Tibial nerve (tissue), 4 donors: ENCODE measurements at regions not wholly inside any gene's neighbourhood (a gene's known extent, or its start where the extent isn't known, plus 50 kb on each side); places are given as distances from the start of the nearest gene placed in this dataset.

ENCODE experiments used
- DNase-seq, 2 donors: peaks; one replicate each; pipeline ENCODE4 v3.0.0-alpha.2; 2019; ENCODE audit warnings: low spot score in 2 of 2
- H3K27ac ChIP-seq, 4 donors: fragments of 200-600 bp; sonication (generic) in 3 of 4; one replicate each; pipeline ENCODE4 v1.5.1; 2017 to 2019; ENCODE audit warnings: mild to moderate bottlenecking in 1 of 4
- H3K27me3 ChIP-seq, 2 donors: fragments of 200-600 bp; sonication (generic) in 1 of 2; one replicate each; pipeline versions ENCODE4 v1.5.1 to v1.6.0; 2017 to 2019
- H3K36me3 ChIP-seq, 3 donors: fragments of 200-600 bp; sonication (generic); one replicate each; pipeline ENCODE4 v1.5.1; 2018 to 2019
- H3K4me1 ChIP-seq, 4 donors: fragments of 200-600 bp; sonication (generic) in 3 of 4; one replicate each; pipeline ENCODE4 v1.5.1; 2017 to 2019
- H3K4me3 ChIP-seq, 4 donors: fragments of 200-600 bp; sonication (generic) in 3 of 4; one replicate each; pipeline ENCODE4 v1.5.1; 2017 to 2019; ENCODE audit warnings: mild to moderate bottlenecking in 1 of 4, moderate library complexity in 1 of 4
- H3K9me3 ChIP-seq, 4 donors: fragments of 200-600 bp; sonication (generic) in 3 of 4; one replicate each; pipeline ENCODE4 v1.5.1; 2017 to 2019
- EP300 ChIP-seq, 2 donors: sonication (generic); formaldehyde crosslinking; IDR thresholded peaks; one replicate each; pipeline ENCODE4 v1.6.1; 2017; ENCODE audit warnings: antibody characterized with exemption in 2 of 2, mild to moderate bottlenecking in 1 of 2
- POLR2A ChIP-seq, 2 donors: fragments of 450-650 bp; IDR thresholded peaks; one replicate each; pipeline ENCODE4 v1.6.1; 2017; ENCODE audit warnings: antibody characterized with exemption in 2 of 2, mild to moderate bottlenecking in 2 of 2, moderate library complexity in 2 of 2
- WGBS, 2 donors: methylation state at CpG; one replicate each; pipeline ENCODE4 v1.1.5; 2018; 5-methylcytosine and 5-hydroxymethylcytosine counted together
- TF ChIP-seq, protein P1 (sequence below), 5 experiments: fragments of 200-600 bp in 3 of 5; fragments of 450-650 bp in 2 of 5; sonication (generic) in 3 of 5; IDR thresholded peaks; one replicate each; pipeline ENCODE4 v1.5.1; 2016 to 2019; ENCODE audit warnings: antibody characterized with exemption in 5 of 5, mild to moderate bottlenecking in 3 of 5, moderate library complexity in 2 of 5

DNA sequence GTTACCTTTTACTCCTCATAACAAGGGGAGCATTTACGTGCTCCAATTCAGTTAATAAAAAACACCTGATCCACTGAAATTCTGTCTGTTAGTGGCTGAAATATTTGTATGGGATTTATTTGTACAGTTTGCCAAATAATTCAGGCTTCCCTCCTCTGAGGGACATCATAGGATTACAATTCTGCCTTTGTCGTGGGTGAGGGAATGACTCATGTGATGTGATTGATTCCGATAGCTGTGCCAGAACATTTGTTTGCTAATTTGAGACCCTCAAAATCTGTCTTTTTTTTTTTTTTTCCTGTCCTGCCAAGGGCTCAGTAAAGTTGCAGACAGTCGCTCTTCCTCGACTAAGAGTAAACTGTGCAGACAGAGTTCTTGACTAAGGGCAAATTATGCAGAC is 612.6 kb upstream of the CDH2 start:
- H3K4me3 ChIP-seq: no peak overlapping the region
- no peaks in the 10 kb centered on the region for H3K36me3 ChIP-seq
- H3K9me3 ChIP-seq: no peaks in the 10 kb centered on the region
- WGBS, 2 donors: 33 to 35% methylated on average over 5 of the region's 5 CpGs
- H3K27ac ChIP-seq: no peak overlapping the region
- TF ChIP-seq, protein P1, sequence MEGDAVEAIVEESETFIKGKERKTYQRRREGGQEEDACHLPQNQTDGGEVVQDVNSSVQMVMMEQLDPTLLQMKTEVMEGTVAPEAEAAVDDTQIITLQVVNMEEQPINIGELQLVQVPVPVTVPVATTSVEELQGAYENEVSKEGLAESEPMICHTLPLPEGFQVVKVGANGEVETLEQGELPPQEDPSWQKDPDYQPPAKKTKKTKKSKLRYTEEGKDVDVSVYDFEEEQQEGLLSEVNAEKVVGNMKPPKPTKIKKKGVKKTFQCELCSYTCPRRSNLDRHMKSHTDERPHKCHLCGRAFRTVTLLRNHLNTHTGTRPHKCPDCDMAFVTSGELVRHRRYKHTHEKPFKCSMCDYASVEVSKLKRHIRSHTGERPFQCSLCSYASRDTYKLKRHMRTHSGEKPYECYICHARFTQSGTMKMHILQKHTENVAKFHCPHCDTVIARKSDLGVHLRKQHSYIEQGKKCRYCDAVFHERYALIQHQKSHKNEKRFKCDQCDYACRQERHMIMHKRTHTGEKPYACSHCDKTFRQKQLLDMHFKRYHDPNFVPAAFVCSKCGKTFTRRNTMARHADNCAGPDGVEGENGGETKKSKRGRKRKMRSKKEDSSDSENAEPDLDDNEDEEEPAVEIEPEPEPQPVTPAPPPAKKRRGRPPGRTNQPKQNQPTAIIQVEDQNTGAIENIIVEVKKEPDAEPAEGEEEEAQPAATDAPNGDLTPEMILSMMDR (IDR thresholded peaks at IDR 0.05): no peak
- TF ChIP-seq EP300 (IDR thresholded peaks at IDR 0.05) (no peak), POLR2A (IDR thresholded peaks at IDR 0.05) (no peak)
- H3K27me3 ChIP-seq: no peaks in the 10 kb centered on the region
- peaks cover 0 to 13% (median 5%) of the 10 kb centered on the region in 4 donors for H3K4me1 ChIP-seq
- no peak for DNase-seq

DNA sequence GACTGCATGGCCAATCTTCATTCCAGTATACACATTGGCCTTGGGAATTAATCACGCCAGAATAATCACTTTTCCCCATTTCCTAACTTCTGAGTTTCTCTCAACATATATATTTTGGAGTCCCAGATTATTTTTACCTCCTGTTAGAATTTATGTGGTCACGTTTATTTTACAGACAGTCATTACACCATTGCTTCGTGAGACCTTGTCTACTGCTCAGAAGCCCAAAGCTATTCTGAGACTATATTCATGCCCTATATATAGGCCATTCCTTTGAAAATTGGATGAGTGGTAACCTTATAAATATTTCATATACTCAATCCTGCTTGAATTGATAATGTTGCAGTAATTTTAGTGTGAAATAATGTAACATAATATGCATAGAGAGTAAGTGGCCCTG is 610.0 kb upstream of the CDH2 start:
- Histone ChIP-seq H3K27me3 (no peaks in the 10 kb centered on the region), H3K4me1 (peaks cover 0 to 13% (median 5%) of the 10 kb centered on the region in 4 donors), H3K4me3 (no peak overlapping the region), H3K27ac (no peak overlapping the region), H3K36me3 (no peaks in the 10 kb centered on the region), H3K9me3 (no peaks in the 10 kb centered on the region)
- no peak for DNase-seq
- TF ChIP-seq POLR2A (IDR thresholded peaks at IDR 0.05) (no peak), EP300 (IDR thresholded peaks at IDR 0.05) (no peak)
- TF ChIP-seq, protein P1 (IDR thresholded peaks at IDR 0.05): no peak
- WGBS, 2 donors: 52 to 55% methylated on average over 3 of the region's 3 CpGs

- no peak for DNase-seq
- Histone ChIP-seq H3K27me3 (no peaks in the 10 kb centered on the region), H3K36me3 (no peaks in the 10 kb centered on the region), H3K4me1 (no peaks in the 10 kb centered on the region), H3K9me3 (no peaks in the 10 kb centered on the region), H3K27ac (no peak overlapping the region), H3K4me3 (no peak overlapping the region)
- TF ChIP-seq, protein P1 (IDR thresholded peaks at IDR 0.05): no peak
- TF ChIP-seq EP300 (IDR thresholded peaks at IDR 0.05) (no peak), POLR2A (IDR thresholded peaks at IDR 0.05) (no peak)
- WGBS, 2 donors: 46 to 53% methylated on average over 4 of the region's 4 CpGs
Observed at GRCh38 chr18:28781616-28782362, 604.9 kb upstream of the CDH2 start.

GRCh38 chr18:28778706-28779105 is 601.8 kb upstream of the CDH2 start:
- no peaks in the 10 kb centered on the region for H3K27me3 ChIP-seq
- TF ChIP-seq POLR2A (IDR thresholded peaks at IDR 0.05): no peak
- TF ChIP-seq, protein P1 (IDR thresholded peaks at IDR 0.05): no peak
- no peak for TF ChIP-seq EP300 (IDR thresholded peaks at IDR 0.05)
- DNase-seq: no peak
- no peak overlapping the region for H3K4me3 ChIP-seq
- H3K9me3 ChIP-seq: no peaks in the 10 kb centered on the region
- WGBS, 2 donors: 92 to 94% methylated on average over 14 of the region's 14 CpGs
- no peaks in the 10 kb centered on the region for H3K4me1 ChIP-seq
- H3K36me3 ChIP-seq: no peaks in the 10 kb centered on the region
- no peak overlapping the region for H3K27ac ChIP-seq

GRCh38 chr18:28777756-28778155 is 600.8 kb upstream of the CDH2 start:
- no peak for DNase-seq
- H3K36me3 ChIP-seq: no peaks in the 10 kb centered on the region
- H3K4me1 ChIP-seq: no peaks in the 10 kb centered on the region
- TF ChIP-seq POLR2A (IDR thresholded peaks at IDR 0.05) (no peak), EP300 (IDR thresholded peaks at IDR 0.05) (no peak)
- TF ChIP-seq, protein P1 (IDR thresholded peaks at IDR 0.05): no peak
- no peak overlapping the region for H3K4me3 ChIP-seq
- no peaks in the 10 kb centered on the region for H3K27me3 ChIP-seq
- H3K9me3 ChIP-seq: no peaks in the 10 kb centered on the region
- H3K27ac ChIP-seq: no peak overlapping the region
- WGBS, 2 donors: 89 to 96% methylated on average over 1 of the region's 1 CpG
